ENCODE measurements at regions not wholly inside any gene's neighbourhood (a gene's known extent, or its start where the extent isn't known, plus 50 kb on each side); places are given as distances from the start of the nearest gene placed in this dataset.

GRCh38 chr2:101624706-101625332 is 72.7 kb upstream of the MAP4K4 start:
- H3K36me3 ChIP-seq (ENCODE audit: control insufficient read depth, insufficient read depth, low read length) = no peaks in the 10 kb centered on the region
- Mint-ChIP-seq H3K4me3 (ENCODE audit: unreplicated experiment) (no peak overlapping the region), H3K27me3 (ENCODE audit: insufficient read depth, unreplicated experiment) (no peaks in the 10 kb centered on the region), H3K27ac (ENCODE audit: unreplicated experiment) (peak overlapping the region; percentile 56), H3K4me1 (ENCODE audit: low read depth, unreplicated experiment) (peaks cover 27% of the 10 kb centered on the region), H3K9me3 (ENCODE audit: unreplicated experiment) (peaks cover 6% of the 10 kb centered on the region), H3K36me3 (ENCODE audit: insufficient read depth, unreplicated experiment) (no peaks in the 10 kb centered on the region)
- H3K4me3 ChIP-seq (ENCODE audit: low read depth, low read length) = no peak overlapping the region
- intact Hi-C loops (cut with micrococcal nuclease; ENCODE audit: unreplicated experiment) = no loop called here
- TF ChIP-seq CTCF (IDR thresholded peaks at IDR 0.05; ENCODE audit: insufficient read depth in 1 of 2, low read depth in 1 of 2, low read length in 1 of 2, severe bottlenecking in 1 of 2, unreplicated experiment in 1 of 2) = no peak
- no peaks in the 10 kb centered on the region for H3K4me1 ChIP-seq
- H3K9me3 ChIP-seq = no peaks in the 10 kb centered on the region
- no TSS peak for BruUV-seq (replicated peaks)
- CTCF ChIA-PET = no interaction called here
- no peak for DNase-seq
- POLR2A ChIA-PET = interaction anchor here (0.7 kb wide), 1 partner anchor 49 kb away, joined by 4 read pairs; no protein-coding TSS in a partner anchor
- no peaks in the 10 kb centered on the region for H3K27me3 ChIP-seq (replicated peaks; ENCODE audit: control insufficient read depth, insufficient read depth, low read length)

- BruUV-seq (replicated peaks) = no TSS peak
- TF ChIP-seq CTCF (IDR thresholded peaks at IDR 0.05; ENCODE audit: insufficient read depth in 1 of 2, low read depth in 1 of 2, low read length in 1 of 2, severe bottlenecking in 1 of 2, unreplicated experiment in 1 of 2) = no peak
- Histone ChIP-seq H3K9me3 (no peaks in the 10 kb centered on the region), H3K4me1 (no peaks in the 10 kb centered on the region), H3K4me3 (ENCODE audit: low read depth, low read length) (no peak overlapping the region), H3K27me3 (replicated peaks; ENCODE audit: control insufficient read depth, insufficient read depth, low read length) (no peaks in the 10 kb centered on the region), H3K36me3 (ENCODE audit: control insufficient read depth, insufficient read depth, low read length) (no peaks in the 10 kb centered on the region)
- no peaks in the 10 kb centered on the region for H3K36me3 Mint-ChIP-seq (ENCODE audit: insufficient read depth, unreplicated experiment)
- no peak overlapping the region for H3K27ac Mint-ChIP-seq (ENCODE audit: unreplicated experiment)
- CTCF ChIA-PET = no interaction called here
- no peak overlapping the region for H3K4me3 Mint-ChIP-seq (ENCODE audit: unreplicated experiment)
- intact Hi-C loops (cut with micrococcal nuclease; ENCODE audit: unreplicated experiment) = no loop called here
- H3K9me3 Mint-ChIP-seq (ENCODE audit: unreplicated experiment) = peaks cover 6% of the 10 kb centered on the region
- no peak for DNase-seq
- H3K27me3 Mint-ChIP-seq (ENCODE audit: insufficient read depth, unreplicated experiment) = no peaks in the 10 kb centered on the region
- peaks cover 27% of the 10 kb centered on the region for H3K4me1 Mint-ChIP-seq (ENCODE audit: low read depth, unreplicated experiment)
- POLR2A ChIA-PET = no interaction called here
These were observed 74.4 kb upstream of the MAP4K4 start for GRCh38 chr2:101623031-101623521.

DNA sequence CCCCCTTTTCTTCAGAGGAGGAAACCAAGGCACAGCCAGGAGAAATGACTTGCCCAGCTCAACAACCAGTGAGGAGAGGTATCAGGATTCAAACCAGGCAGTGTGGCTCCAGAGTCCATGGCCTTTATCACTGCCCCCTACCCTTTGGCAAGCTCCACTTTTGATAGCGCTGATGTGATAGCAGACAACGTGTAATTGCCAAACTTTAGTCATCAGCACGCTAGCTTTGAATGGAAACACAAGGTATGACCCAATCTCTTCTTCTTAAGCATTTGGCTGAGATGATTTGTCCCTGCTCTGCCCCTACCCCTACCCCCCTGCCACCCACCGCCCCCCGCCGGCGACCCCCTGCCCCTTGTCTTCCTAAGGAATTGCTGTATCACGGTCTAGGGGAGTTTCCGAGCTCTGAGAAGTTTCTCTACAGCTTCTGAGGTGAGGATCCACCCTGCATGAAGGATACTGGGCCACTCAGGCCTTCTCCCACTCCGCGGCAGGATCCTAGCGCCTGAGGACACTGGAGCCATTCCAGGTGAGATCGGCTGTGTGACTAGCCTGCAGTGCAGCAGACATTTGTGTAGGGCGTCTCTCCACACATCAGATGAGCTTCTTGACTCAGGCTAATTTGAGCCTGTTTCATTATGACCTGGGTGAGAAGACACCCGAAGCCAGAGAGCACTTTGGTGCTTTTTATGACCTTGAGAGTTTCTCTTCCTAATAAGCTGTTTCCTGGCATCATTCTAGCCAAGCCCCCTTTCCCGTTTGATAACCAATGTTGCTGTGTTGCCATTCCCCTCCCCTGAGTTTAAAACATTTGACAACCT is 75.1 kb upstream of the MAP4K4 start:
- CTCF ChIA-PET = no interaction called here
- POLR2A ChIA-PET = no interaction called here
- H3K27ac Mint-ChIP-seq (ENCODE audit: unreplicated experiment) = no peak overlapping the region
- no peak for TF ChIP-seq CTCF (IDR thresholded peaks at IDR 0.05; ENCODE audit: insufficient read depth in 1 of 2, low read depth in 1 of 2, low read length in 1 of 2, severe bottlenecking in 1 of 2, unreplicated experiment in 1 of 2)
- no peaks in the 10 kb centered on the region for H3K36me3 Mint-ChIP-seq (ENCODE audit: insufficient read depth, unreplicated experiment)
- intact Hi-C loops (cut with micrococcal nuclease; ENCODE audit: unreplicated experiment) = no loop called here
- peaks cover 27% of the 10 kb centered on the region for H3K4me1 Mint-ChIP-seq (ENCODE audit: low read depth, unreplicated experiment)
- Histone ChIP-seq H3K4me1 (no peaks in the 10 kb centered on the region), H3K9me3 (no peaks in the 10 kb centered on the region), H3K4me3 (ENCODE audit: low read depth, low read length) (no peak overlapping the region), H3K27me3 (replicated peaks; ENCODE audit: control insufficient read depth, insufficient read depth, low read length) (no peaks in the 10 kb centered on the region), H3K36me3 (ENCODE audit: control insufficient read depth, insufficient read depth, low read length) (no peaks in the 10 kb centered on the region)
- DNase-seq = no peak
- no peak overlapping the region for H3K4me3 Mint-ChIP-seq (ENCODE audit: unreplicated experiment)
- no peaks in the 10 kb centered on the region for H3K27me3 Mint-ChIP-seq (ENCODE audit: insufficient read depth, unreplicated experiment)
- BruUV-seq (replicated peaks) = no TSS peak
- H3K9me3 Mint-ChIP-seq (ENCODE audit: unreplicated experiment) = peaks cover under 1% of the 10 kb centered on the region

Measured in Caco-2 (cell line).